Endothelial cell of umbilical vein (primary cell): ENCODE measurements at regions not wholly inside any gene's neighbourhood (a gene's known extent, or its start where the extent isn't known, plus 50 kb on each side); places are given as distances from the start of the nearest gene placed in this dataset.

Source experiments
- BruUV-seq: library from RNA; stranded (reverse); fragments of 400-500 nt; replicated peaks from 2 replicates; lab custom pipeline; 2021; lab: Mats Ljungman, UMichigan
- CTCF ChIA-PET: fragments of 300-600, 350-600 bp; sonication (Branson Sonifier 250); formaldehyde crosslinking; loops from one replicate; lab custom pipeline; 2021; ENCODE audit warnings: antibody characterized with exemption, inconsistent platforms; lab: Charles Lee
- POLR2A ChIA-PET: fragments of 300-600, 350-600 bp; sonication (Branson Sonifier 250); formaldehyde crosslinking; loops from one replicate; lab custom pipeline; 2021; ENCODE audit warnings: antibody characterized with exemption, inconsistent platforms; lab: Charles Lee
- DNase-seq: peaks from one replicate; pipeline ENCODE4 v3.0.0-alpha.2; 2011; ENCODE audit warnings: low read depth, low spot score
- FAIRE-seq: peaks from 2 replicates; lab custom pipeline; 2011; peaks lifted over from hg19 to GRCh38; lab: Jason Lieb, UNC
- H2AFZ ChIP-seq: 2 replicates; pipeline ENCODE4 v1.6.0; 2012; ENCODE audit warnings: low read depth, low read length, control low read depth, inconsistent platforms
- H3K27ac ChIP-seq: 2 replicates; pipeline ENCODE4 v1.5.1; 2011; ENCODE audit warnings: low read depth, mild to moderate bottlenecking, control low read depth, low read length, moderate library complexity; ENCODE audit not compliant: insufficient read depth
- H3K27me3 ChIP-seq, 2 experiments: 2 replicates each; pipeline versions ENCODE4 v1.6.0 to v1.6.1; 2011; ENCODE audit warnings: low read length in 2 of 2, mixed read lengths in 1 of 2; ENCODE audit not compliant: control insufficient read depth in 2 of 2, insufficient read depth in 2 of 2
- H3K36me3 ChIP-seq, 2 experiments: 2 replicates in 1 of 2; 3 replicates in 1 of 2; pipeline ENCODE4 v1.5.1; 2011; ENCODE audit warnings: low read length in 2 of 2, mild to moderate bottlenecking in 1 of 2, moderate library complexity in 1 of 2; ENCODE audit not compliant: control insufficient read depth in 2 of 2, insufficient read depth in 2 of 2; ENCODE audit errors: extremely low read depth in 1 of 2
- H3K4me1 ChIP-seq: 3 replicates; pipeline ENCODE4 v1.5.1; 2011; ENCODE audit warnings: mild to moderate bottlenecking, low read length; ENCODE audit not compliant: control insufficient read depth, insufficient read depth; ENCODE audit errors: extremely low read depth
- H3K4me2 ChIP-seq: 2 replicates; pipeline ENCODE4 v1.6.1; 2011; ENCODE audit warnings: low read length, control low read depth, mixed read lengths; ENCODE audit not compliant: insufficient read depth
- H3K4me3 ChIP-seq, 3 experiments: fragments of 200-600 bp in 1 of 3; sonication (generic), shearing (Covaris generic) in 1 of 3; replicated peaks in 1 of 3; 2 replicates each; pipeline ENCODE4 v1.5.1; 2011 to 2016; ENCODE audit warnings: control low read depth in 3 of 3, low read length in 3 of 3, mild to moderate bottlenecking in 2 of 3, inconsistent platforms in 1 of 3, low read depth in 1 of 3, moderate library complexity in 1 of 3; ENCODE audit not compliant: insufficient read depth in 1 of 3
- H3K79me2 ChIP-seq: 2 replicates; pipeline ENCODE4 v1.6.0; 2012; ENCODE audit warnings: low read length, inconsistent platforms; ENCODE audit not compliant: control insufficient read depth, insufficient read depth
- H3K9ac ChIP-seq: replicated peaks from 2 replicates; pipeline ENCODE3; 2011; ENCODE audit warnings: low read length, control low read depth; ENCODE audit not compliant: insufficient read depth; ENCODE audit errors: extremely low read depth
- H3K9me1 ChIP-seq: replicated peaks from 3 replicates; pipeline ENCODE4 v1.6.0; 2011; ENCODE audit warnings: mild to moderate bottlenecking, low read length; ENCODE audit not compliant: control insufficient read depth, insufficient read depth; ENCODE audit errors: extremely low read depth
- H3K9me3 ChIP-seq: replicated peaks from 2 replicates; pipeline ENCODE4 v1.5.1; 2012; ENCODE audit warnings: low read length, inconsistent platforms; ENCODE audit not compliant: control insufficient read depth, insufficient read depth
- H4K20me1 ChIP-seq: replicated peaks from 2 replicates; pipeline ENCODE3; 2011; ENCODE audit warnings: mild to moderate bottlenecking, low read length; ENCODE audit not compliant: control insufficient read depth, insufficient read depth; ENCODE audit errors: extremely low read depth
- EZH2 ChIP-seq: IDR thresholded peaks from 2 replicates; pipeline ENCODE4 v1.6.1; 2012; ENCODE audit warnings: borderline replicate concordance, low read depth, mild to moderate bottlenecking, moderate library complexity, low read length, inconsistent platforms; ENCODE audit not compliant: severe bottlenecking
- FOS ChIP-seq: IDR thresholded peaks from 2 replicates; pipeline ENCODE4 v1.6.1; 2011; ENCODE audit warnings: mild to moderate bottlenecking, low read length, moderate library complexity, borderline replicate concordance; ENCODE audit not compliant: insufficient read depth
- GATA2 ChIP-seq: IDR thresholded peaks from 2 replicates; pipeline ENCODE4 v1.7.0; 2011; ENCODE audit warnings: low read depth, mild to moderate bottlenecking, moderate library complexity, mixed read lengths, low read length; ENCODE audit not compliant: insufficient read length, insufficient read depth
- JUN ChIP-seq: IDR thresholded peaks from 2 replicates; pipeline ENCODE4 v1.6.1; 2011; ENCODE audit warnings: borderline replicate concordance, low read depth; ENCODE audit not compliant: insufficient read length, insufficient read depth
- MYC ChIP-seq: IDR thresholded peaks from one replicate; pipeline ENCODE4 v1.6.1; 2011; ENCODE audit warnings: mild to moderate bottlenecking, low read depth, low read length
- POLR2A ChIP-seq: IDR thresholded peaks from 2 replicates; pipeline ENCODE4 v1.6.1; 2012; ENCODE audit warnings: low read depth, mild to moderate bottlenecking, control low read depth, low read length
- POLR2AphosphoS5 ChIP-seq: IDR thresholded peaks from 2 replicates; pipeline ENCODE4 v1.6.1; 2012; ENCODE audit warnings: low read depth, mild to moderate bottlenecking, control low read depth, low read length, moderate library complexity; ENCODE audit not compliant: insufficient read depth
- dilution Hi-C: fragments of 300-500 bp; cut with MboI; formaldehyde crosslinking; loops from one replicate; pipeline ENCODE4 v1.15.0; 2019; ENCODE audit warnings: low sequenced_read_pairs; ENCODE audit not compliant: extremely low pct_ligation_motif_present
- intact Hi-C: fragments of 100-400 bp; cut with micrococcal nuclease; formaldehyde crosslinking; loops from one replicate; pipeline ENCODE4 v1.10.0; 2022
- TF ChIP-seq, protein P1 (sequence below): IDR thresholded peaks from 2 replicates; pipeline ENCODE4 v1.6.1; 2011; ENCODE audit not compliant: insufficient read depth, insufficient read length
- TF ChIP-seq, protein P2 (sequence below), 2 donors: IDR thresholded peaks; 1 replicate in 1 of 2; 2 replicates in 1 of 2; pipeline ENCODE4 v1.5.1; 2011; ENCODE audit warnings: low read length in 2 of 2, mild to moderate bottlenecking in 2 of 2, moderate library complexity in 2 of 2, control low read depth in 1 of 2, inconsistent platforms in 1 of 2, low read depth in 1 of 2; ENCODE audit not compliant: insufficient read depth in 1 of 2; ENCODE audit errors: extremely low read depth in 1 of 2

DNA sequence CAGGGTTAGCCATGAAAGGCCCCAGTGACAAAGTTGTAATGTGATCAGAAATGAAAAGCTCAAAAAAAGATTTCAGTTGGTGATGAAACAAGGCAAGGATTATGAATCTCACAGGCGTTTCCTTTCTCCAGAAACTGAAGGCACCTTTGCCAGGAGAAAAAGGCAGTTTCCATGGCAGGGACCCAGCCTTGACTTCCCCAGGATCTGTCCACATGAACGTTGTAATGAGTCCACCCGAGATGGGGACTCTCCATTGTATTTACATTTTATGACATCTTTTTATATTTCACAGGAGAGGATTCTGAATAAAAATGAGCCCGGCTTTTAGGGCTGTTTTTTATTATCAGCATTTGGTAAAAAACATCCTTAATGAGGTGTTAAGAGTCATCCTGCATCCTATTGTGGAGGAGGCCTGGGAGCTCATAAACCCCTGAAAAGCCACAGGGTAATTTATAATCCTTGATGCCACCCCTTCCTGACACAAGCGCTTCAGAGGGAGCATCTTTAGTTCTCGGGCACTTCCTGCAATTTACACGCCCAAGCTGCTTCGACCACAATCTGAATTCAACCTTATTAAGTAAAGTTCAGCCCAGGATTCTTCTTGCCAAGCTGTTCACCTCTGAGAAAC lies 74.1 kb upstream of the SALL4 start:
- H3K36me3 ChIP-seq = no peaks in the 10 kb centered on the region
- dilution Hi-C loops (no loop called here), intact Hi-C loops (no loop called here)
- no peak for DNase-seq
- no peak overlapping the region for H3K9ac ChIP-seq
- no peak overlapping the region for H3K27ac ChIP-seq
- no peaks in the 10 kb centered on the region for H3K4me1 ChIP-seq
- no peak for FAIRE-seq
- no peaks in the 10 kb centered on the region for H3K79me2 ChIP-seq
- H3K4me2 ChIP-seq = no peak overlapping the region
- CTCF ChIA-PET = interaction anchor here (2.3 kb wide), 1 partner anchor 90 kb away, joined by 6 read pairs; no protein-coding TSS in a partner anchor
- no peaks in the 10 kb centered on the region for H4K20me1 ChIP-seq
- H3K9me3 ChIP-seq = no peaks in the 10 kb centered on the region
- H3K27me3 ChIP-seq = no peaks in the 10 kb centered on the region
- TF ChIP-seq FOS (no peak), GATA2 (no peak), POLR2AphosphoS5 (no peak), MYC (no peak), EZH2 (no peak), JUN (no peak), POLR2A (no peak)
- TF ChIP-seq, protein P1, sequence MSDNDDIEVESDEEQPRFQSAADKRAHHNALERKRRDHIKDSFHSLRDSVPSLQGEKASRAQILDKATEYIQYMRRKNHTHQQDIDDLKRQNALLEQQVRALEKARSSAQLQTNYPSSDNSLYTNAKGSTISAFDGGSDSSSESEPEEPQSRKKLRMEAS = no peak
- TF ChIP-seq, protein P2, sequence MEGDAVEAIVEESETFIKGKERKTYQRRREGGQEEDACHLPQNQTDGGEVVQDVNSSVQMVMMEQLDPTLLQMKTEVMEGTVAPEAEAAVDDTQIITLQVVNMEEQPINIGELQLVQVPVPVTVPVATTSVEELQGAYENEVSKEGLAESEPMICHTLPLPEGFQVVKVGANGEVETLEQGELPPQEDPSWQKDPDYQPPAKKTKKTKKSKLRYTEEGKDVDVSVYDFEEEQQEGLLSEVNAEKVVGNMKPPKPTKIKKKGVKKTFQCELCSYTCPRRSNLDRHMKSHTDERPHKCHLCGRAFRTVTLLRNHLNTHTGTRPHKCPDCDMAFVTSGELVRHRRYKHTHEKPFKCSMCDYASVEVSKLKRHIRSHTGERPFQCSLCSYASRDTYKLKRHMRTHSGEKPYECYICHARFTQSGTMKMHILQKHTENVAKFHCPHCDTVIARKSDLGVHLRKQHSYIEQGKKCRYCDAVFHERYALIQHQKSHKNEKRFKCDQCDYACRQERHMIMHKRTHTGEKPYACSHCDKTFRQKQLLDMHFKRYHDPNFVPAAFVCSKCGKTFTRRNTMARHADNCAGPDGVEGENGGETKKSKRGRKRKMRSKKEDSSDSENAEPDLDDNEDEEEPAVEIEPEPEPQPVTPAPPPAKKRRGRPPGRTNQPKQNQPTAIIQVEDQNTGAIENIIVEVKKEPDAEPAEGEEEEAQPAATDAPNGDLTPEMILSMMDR (IDR thresholded peaks at IDR 0.05; ENCODE audit: extremely low read depth in 1 of 2, insufficient read depth in 1 of 2, low read depth in 1 of 2, low read length in 2 of 2) = no peak
- POLR2A ChIA-PET = no interaction called here
- no TSS peak for BruUV-seq
- no peak overlapping the region for H3K4me3 ChIP-seq
- H2AFZ ChIP-seq = no peak overlapping the region
- H3K9me1 ChIP-seq = no peaks in the 10 kb centered on the region
